ENCODE measurements at regions not wholly inside any gene's neighbourhood (a gene's known extent, or its start where the extent isn't known, plus 50 kb on each side); places are given as distances from the start of the nearest gene placed in this dataset.

DNA sequence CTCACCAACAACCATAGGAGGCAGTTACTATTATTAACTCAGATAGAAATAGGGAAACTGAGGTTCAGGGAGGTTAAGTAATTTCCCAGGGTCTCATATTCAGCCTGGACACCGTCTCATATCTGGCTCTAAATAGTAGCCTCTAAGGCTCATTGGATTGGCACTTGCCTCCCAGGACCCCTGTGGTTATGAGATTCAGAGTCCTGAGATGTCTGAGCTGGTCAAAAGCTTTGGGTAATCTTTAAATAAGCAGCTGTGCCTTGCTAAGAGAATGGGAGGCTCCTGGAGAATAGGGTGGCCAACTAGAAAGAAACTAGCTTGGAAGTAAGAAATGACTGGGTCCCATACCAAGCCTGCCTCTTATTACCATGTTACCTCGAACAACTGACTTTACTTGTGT is 50.3 kb upstream of the CRHR1 start:
- POLR2A ChIA-PET: no interaction called here
- no peaks in the 10 kb centered on the region for H3K4me1 ChIP-seq (ENCODE audit: control insufficient read depth, extremely low read depth, insufficient read depth, low read length)
- H3K9me3 ChIP-seq (replicated peaks; ENCODE audit: control insufficient read depth, insufficient read depth, low read length): no peaks in the 10 kb centered on the region
- H3K4me3 ChIP-seq (replicated peaks in 1 of 3; ENCODE audit: insufficient read depth in 1 of 3, low read depth in 1 of 3, low read length in 3 of 3): no peak overlapping the region
- H3K79me2 ChIP-seq (ENCODE audit: control insufficient read depth, insufficient read depth, low read length): no peaks in the 10 kb centered on the region
- H3K27me3 ChIP-seq (ENCODE audit: control insufficient read depth in 2 of 2, insufficient read depth in 2 of 2, low read length in 2 of 2): peaks cover 0 to 14% of the 10 kb centered on the region in 2 experiments
- intact Hi-C loops (cut with micrococcal nuclease) (no loop called here), dilution Hi-C loops (cut with MboI; ENCODE audit: extremely low pct_ligation_motif_present, low sequenced_read_pairs) (no loop called here)
- H3K36me3 ChIP-seq (ENCODE audit: control insufficient read depth in 2 of 2, extremely low read depth in 1 of 2, insufficient read depth in 2 of 2, low read length in 2 of 2): no peaks in the 10 kb centered on the region
- BruUV-seq (replicated peaks): no TSS peak
- H3K9me1 ChIP-seq (replicated peaks; ENCODE audit: control insufficient read depth, extremely low read depth, insufficient read depth, low read length): no peaks in the 10 kb centered on the region
- H2AFZ ChIP-seq (ENCODE audit: low read depth, low read length): no peak overlapping the region
- CTCF ChIA-PET: interaction anchor here (1.5 kb wide), 1 partner anchor 98 kb away, joined by 4 read pairs; no protein-coding TSS in a partner anchor
- DNase-seq (ENCODE audit: low read depth, low spot score): no peak
- no peak overlapping the region for H3K9ac ChIP-seq (replicated peaks; ENCODE audit: extremely low read depth, insufficient read depth, low read length)
- TF ChIP-seq FOS (IDR thresholded peaks at IDR 0.05; ENCODE audit: borderline replicate concordance, insufficient read depth, low read length) (no peak), GATA2 (IDR thresholded peaks at IDR 0.05; ENCODE audit: insufficient read depth, insufficient read length, low read depth, low read length) (no peak), MYC (IDR thresholded peaks at IDR 0.05; ENCODE audit: low read depth, low read length) (no peak), JUN (IDR thresholded peaks at IDR 0.05; ENCODE audit: borderline replicate concordance, insufficient read depth, insufficient read length, low read depth) (no peak), MAX (IDR thresholded peaks at IDR 0.05; ENCODE audit: insufficient read depth, insufficient read length) (no peak), CTCF (IDR thresholded peaks at IDR 0.05; ENCODE audit: extremely low read depth in 1 of 2, insufficient read depth in 1 of 2, low read depth in 1 of 2, low read length in 2 of 2) (no peak), POLR2A (IDR thresholded peaks at IDR 0.05; ENCODE audit: low read depth, low read length) (no peak), EZH2 (IDR thresholded peaks at IDR 0.05; ENCODE audit: borderline replicate concordance, low read depth, low read length, severe bottlenecking) (no peak), POLR2AphosphoS5 (IDR thresholded peaks at IDR 0.05; ENCODE audit: insufficient read depth, low read depth, low read length) (no peak)
- H3K27ac ChIP-seq (ENCODE audit: insufficient read depth, low read depth, low read length): no peak overlapping the region
- FAIRE-seq: no peak
- H4K20me1 ChIP-seq (replicated peaks; ENCODE audit: control insufficient read depth, extremely low read depth, insufficient read depth, low read length): no peaks in the 10 kb centered on the region
- H3K4me2 ChIP-seq (ENCODE audit: insufficient read depth, low read length): no peak overlapping the region
